CD4-positive, CD25-positive, alpha-beta regulatory T cell (primary cell): ENCODE measurements at regions not wholly inside any gene's neighbourhood (a gene's known extent, or its start where the extent isn't known, plus 50 kb on each side); places are given as distances from the start of the nearest gene placed in this dataset.
"Not testable (repeated sequence)": the region's sequence is repeated elsewhere in the genome, so short reads cannot be mapped to it uniquely, and the experiment has no call there.

Source experiments
- ATAC-seq, 2 donors: fragments of 150-1000 bp; cut with Tn5 transposase; one replicate each; pipeline ENCODE4 v1.10.0; 2021; ENCODE audit warnings: low read depth in 2 of 2, moderate number of reproducible peaks in 2 of 2, moderate library complexity in 1 of 2
- DNase-seq, 3 donors: peaks; one replicate each; pipeline versions ENCODE4 v3.0.0 to v3.0.0-alpha.2; 2012 to 2022; ENCODE audit warnings: mixed read lengths in 1 of 3
- H3K27ac ChIP-seq: one replicate; pipeline ENCODE4 v1.7.0; 2013; ENCODE audit warnings: mild to moderate bottlenecking, low read length; ENCODE audit not compliant: insufficient read depth, poor library complexity, severe bottlenecking
- H3K27me3 ChIP-seq: one replicate; pipeline ENCODE4 v1.7.0; 2013; ENCODE audit warnings: low read length; ENCODE audit not compliant: control insufficient read depth, insufficient read depth
- H3K36me3 ChIP-seq: one replicate; pipeline ENCODE4 v1.7.0; 2013; ENCODE audit warnings: mild to moderate bottlenecking, low read length, moderate library complexity; ENCODE audit not compliant: control insufficient read depth, insufficient read depth
- H3K4me1 ChIP-seq: 2 replicates; pipeline ENCODE4 v1.7.0; 2013; ENCODE audit warnings: mild to moderate bottlenecking, low read length; ENCODE audit not compliant: insufficient read depth, control insufficient read depth, poor library complexity, severe bottlenecking
- H3K4me3 ChIP-seq: one replicate; pipeline ENCODE4 v1.7.0; 2013; ENCODE audit warnings: low read depth, mild to moderate bottlenecking, low read length, moderate library complexity
- H3K9me3 ChIP-seq, 2 experiments: 1 replicate in 1 of 2; 2 replicates in 1 of 2; pipeline ENCODE4 v1.7.0; 2013; ENCODE audit warnings: low read length in 2 of 2, mild to moderate bottlenecking in 1 of 2, moderate library complexity in 1 of 2; ENCODE audit not compliant: control insufficient read depth in 2 of 2
- H3K27ac Mint-ChIP-seq, 3 donors: one replicate each; pipeline ENCODE4 v1.8.0; 2020 to 2022; ENCODE audit warnings: mild to moderate bottlenecking in 3 of 3, mixed read lengths in 3 of 3, moderate library complexity in 2 of 3
- H3K27me3 Mint-ChIP-seq: one replicate; pipeline ENCODE4 v1.8.0; 2022; ENCODE audit warnings: mild to moderate bottlenecking, mixed read lengths
- H3K36me3 Mint-ChIP-seq: one replicate; pipeline ENCODE4 v1.8.0; 2020; ENCODE audit warnings: mixed read lengths
- H3K4me1 Mint-ChIP-seq, 4 donors: one replicate each; pipeline ENCODE4 v1.8.0; 2020 to 2022; ENCODE audit warnings: mixed read lengths in 4 of 4, mild to moderate bottlenecking in 1 of 4
- H3K4me3 Mint-ChIP-seq, 4 donors: one replicate each; pipeline ENCODE4 v1.8.0; 2020 to 2022; ENCODE audit warnings: mild to moderate bottlenecking in 4 of 4, mixed read lengths in 4 of 4, moderate library complexity in 3 of 4
- H3K9me3 Mint-ChIP-seq, 7 donors: one replicate each; pipeline ENCODE4 v1.8.0; 2020 to 2022; ENCODE audit warnings: mixed read lengths in 7 of 7, mild to moderate bottlenecking in 3 of 7, moderate library complexity in 2 of 7

GRCh38 chr7:119879835-119880234 is 393.1 kb upstream of the KCND2 start:
- ATAC-seq: no peak
- Histone ChIP-seq H3K36me3 (no peaks in the 10 kb centered on the region), H3K4me1 (no peaks in the 10 kb centered on the region), H3K27ac (no peak overlapping the region), H3K27me3 (no peaks in the 10 kb centered on the region), H3K4me3 (no peak overlapping the region), H3K9me3 (no peaks in the 10 kb centered on the region)
- Mint-ChIP-seq H3K27me3 (no peaks in the 10 kb centered on the region), H3K27ac (no peak overlapping the region), H3K4me1 (no peaks in the 10 kb centered on the region), H3K4me3 (no peak overlapping the region), H3K9me3 (peaks cover 1 to 20% (median 7%) of the 10 kb centered on the region in 7 donors), H3K36me3 (no peaks in the 10 kb centered on the region)
- no peak for DNase-seq

GRCh38 chr7:119886007-119886406 is 387.0 kb upstream of the KCND2 start:
- Mint-ChIP-seq H3K9me3 (peaks cover 2 to 43% (median 7%) of the 10 kb centered on the region in 7 donors), H3K4me1 (no peaks in the 10 kb centered on the region), H3K27ac (no peak overlapping the region), H3K4me3 (no peak overlapping the region), H3K36me3 (no peaks in the 10 kb centered on the region), H3K27me3 (no peaks in the 10 kb centered on the region)
- H3K4me1 ChIP-seq: no peaks in the 10 kb centered on the region
- DNase-seq (no peak), ATAC-seq (no peak)
- peaks cover 0 to 9% of the 10 kb centered on the region in 2 experiments for H3K9me3 ChIP-seq
- H3K27me3 ChIP-seq: no peaks in the 10 kb centered on the region
- no peak overlapping the region for H3K4me3 ChIP-seq
- H3K27ac ChIP-seq: no peak overlapping the region
- H3K36me3 ChIP-seq: no peaks in the 10 kb centered on the region

GRCh38 chr7:119886525-119886924 is 386.4 kb upstream of the KCND2 start:
- DNase-seq, H3K4me3 Mint-ChIP-seq, H3K9me3 ChIP-seq, H3K27ac Mint-ChIP-seq, ATAC-seq, H3K27ac ChIP-seq, H3K27me3 ChIP-seq, H3K4me3 ChIP-seq, H3K4me1 ChIP-seq, H3K4me1 Mint-ChIP-seq, H3K36me3 Mint-ChIP-seq, H3K27me3 Mint-ChIP-seq, H3K36me3 ChIP-seq: not testable (repeated sequence)
- H3K9me3 Mint-ChIP-seq: peaks cover 1 to 46% (median 7%) of the 10 kb centered on the region in 7 donors

- Mint-ChIP-seq H3K4me1 (no peaks in the 10 kb centered on the region), H3K36me3 (no peaks in the 10 kb centered on the region), H3K27me3 (no peaks in the 10 kb centered on the region), H3K4me3 (no peak overlapping the region), H3K27ac (no peak overlapping the region), H3K9me3 (peaks cover 1 to 45% (median 9%) of the 10 kb centered on the region in 7 donors)
- no peaks in the 10 kb centered on the region for H3K27me3 ChIP-seq
- no peaks in the 10 kb centered on the region for H3K4me1 ChIP-seq
- H3K4me3 ChIP-seq: no peak overlapping the region
- H3K27ac ChIP-seq: no peak overlapping the region
- no peak for DNase-seq
- H3K9me3 ChIP-seq: peaks cover 0 to 9% of the 10 kb centered on the region in 2 experiments
- no peak for ATAC-seq
- H3K36me3 ChIP-seq: no peaks in the 10 kb centered on the region
Observed at GRCh38 chr7:119888251-119888650, 384.7 kb upstream of the KCND2 start.

GRCh38 chr7:119890631-119891030 is 382.3 kb upstream of the KCND2 start:
- no peak overlapping the region for H3K27ac ChIP-seq
- Mint-ChIP-seq H3K9me3 (peaks cover 3 to 33% (median 6%) of the 10 kb centered on the region in 7 donors), H3K4me1 (no peaks in the 10 kb centered on the region), H3K4me3 (no peak overlapping the region), H3K27ac (no peak overlapping the region), H3K27me3 (no peaks in the 10 kb centered on the region), H3K36me3 (no peaks in the 10 kb centered on the region)
- peaks cover 0 to 4% of the 10 kb centered on the region in 2 experiments for H3K9me3 ChIP-seq
- DNase-seq: no peak
- H3K36me3 ChIP-seq: no peaks in the 10 kb centered on the region
- no peaks in the 10 kb centered on the region for H3K27me3 ChIP-seq
- H3K4me1 ChIP-seq: no peaks in the 10 kb centered on the region
- ATAC-seq: no peak
- no peak overlapping the region for H3K4me3 ChIP-seq

- no peak overlapping the region for H3K4me3 ChIP-seq
- H3K27ac ChIP-seq: no peak overlapping the region
- no peaks in the 10 kb centered on the region for H3K36me3 Mint-ChIP-seq
- DNase-seq (no peak), ATAC-seq (no peak)
- no peaks in the 10 kb centered on the region for H3K9me3 ChIP-seq
- H3K4me1 ChIP-seq: no peaks in the 10 kb centered on the region
- peaks cover 3 to 30% (median 11%) of the 10 kb centered on the region in 7 donors for H3K9me3 Mint-ChIP-seq
- no peak overlapping the region for H3K27ac Mint-ChIP-seq
- H3K36me3 ChIP-seq: no peaks in the 10 kb centered on the region
- H3K27me3 ChIP-seq: no peaks in the 10 kb centered on the region
- no peaks in the 10 kb centered on the region for H3K4me1 Mint-ChIP-seq
- H3K4me3 Mint-ChIP-seq: no peak overlapping the region
- no peaks in the 10 kb centered on the region for H3K27me3 Mint-ChIP-seq
Observed at GRCh38 chr7:119895320-119895719, 377.7 kb upstream of the KCND2 start.

- H3K4me1 ChIP-seq: no peaks in the 10 kb centered on the region
- DNase-seq (no peak), ATAC-seq (no peak)
- H3K9me3 Mint-ChIP-seq: peaks cover 3 to 23% (median 11%) of the 10 kb centered on the region in 7 donors
- H3K4me1 Mint-ChIP-seq: no peaks in the 10 kb centered on the region
- peaks cover 0 to 10% of the 10 kb centered on the region in 2 experiments for H3K9me3 ChIP-seq
- H3K36me3 Mint-ChIP-seq: no peaks in the 10 kb centered on the region
- no peak overlapping the region for H3K27ac Mint-ChIP-seq
- no peak overlapping the region for H3K4me3 Mint-ChIP-seq
- H3K27me3 ChIP-seq: no peaks in the 10 kb centered on the region
- H3K4me3 ChIP-seq: no peak overlapping the region
- H3K27ac ChIP-seq: no peak overlapping the region
- no peaks in the 10 kb centered on the region for H3K36me3 ChIP-seq
- no peaks in the 10 kb centered on the region for H3K27me3 Mint-ChIP-seq
Observed at GRCh38 chr7:119896386-119896785, 376.6 kb upstream of the KCND2 start.

GRCh38 chr7:119900996-119901672 is 371.8 kb upstream of the KCND2 start:
- H3K4me3 Mint-ChIP-seq: no peak overlapping the region
- H3K9me3 Mint-ChIP-seq: peaks cover 2 to 25% (median 13%) of the 10 kb centered on the region in 7 donors
- ATAC-seq: no peak
- no peaks in the 10 kb centered on the region for H3K27me3 ChIP-seq
- H3K4me1 ChIP-seq: no peaks in the 10 kb centered on the region
- H3K36me3 ChIP-seq: no peaks in the 10 kb centered on the region
- H3K4me1 Mint-ChIP-seq: no peaks in the 10 kb centered on the region
- H3K27ac ChIP-seq: no peak overlapping the region
- H3K36me3 Mint-ChIP-seq: no peaks in the 10 kb centered on the region
- no peaks in the 10 kb centered on the region for H3K27me3 Mint-ChIP-seq
- DNase-seq: no peak
- peaks cover 0 to 14% of the 10 kb centered on the region in 2 experiments for H3K9me3 ChIP-seq
- H3K27ac Mint-ChIP-seq: no peak overlapping the region
- no peak overlapping the region for H3K4me3 ChIP-seq
